HG03066 (cell line): ENCODE measurements at regions not wholly inside any gene's neighbourhood (a gene's known extent, or its start where the extent isn't known, plus 50 kb on each side); places are given as distances from the start of the nearest gene placed in this dataset.
A peak's percentile ranks its signal among the peaks of the same experiment; 100 is the strongest.
"Not testable (repeated sequence)": the region's sequence is repeated elsewhere in the genome, so short reads cannot be mapped to it uniquely, and the experiment has no call there.

Source experiments
- ATAC-seq: cut with Tn5 transposase; IDR thresholded peaks from one replicate; pipeline ENCODE4 v1.9.1; 2021; ENCODE audit warnings: low read depth; ENCODE audit not compliant: unreplicated experiment

- ATAC-seq, result no peak
Measured at GRCh38 chr1:67482733-67483482, 52.7 kb upstream of the SERBP1 start.

- ATAC-seq, result no peak
Measured at GRCh38 chr1:67484492-67484891, 54.3 kb upstream of the SERBP1 start.

- ATAC-seq, result no peak
Measured at GRCh38 chr1:67485046-67485811, 55.0 kb upstream of the SERBP1 start.

- no peak for ATAC-seq
Measured at GRCh38 chr1:67489643-67490042, 59.4 kb upstream of the SERBP1 start.

- no peak for ATAC-seq
Measured at GRCh38 chr1:67491280-67491679, 61.1 kb upstream of the SERBP1 start.

- no peak for ATAC-seq
Measured at GRCh38 chr1:67493148-67493547, 62.9 kb upstream of the SERBP1 start.

GRCh38 chr1:67495327-67495726 lies 65.1 kb upstream of the SERBP1 start:
- no peak for ATAC-seq

GRCh38 chr1:67496329-67496728 lies 66.1 kb upstream of the SERBP1 start:
- ATAC-seq, result no peak

GRCh38 chr1:67500413-67500959 lies 70.3 kb upstream of the SERBP1 start:
- peak; percentile 95 for ATAC-seq

GRCh38 chr1:67503974-67504373 lies 73.8 kb upstream of the SERBP1 start:
- no peak for ATAC-seq

GRCh38 chr1:67513392-67514294 lies 83.4 kb upstream of the SERBP1 start:
- ATAC-seq, result not testable (repeated sequence)

GRCh38 chr1:67514300-67514699 lies 84.1 kb upstream of the SERBP1 start:
- no peak for ATAC-seq

- no peak for ATAC-seq
Measured at GRCh38 chr1:67514786-67515185, 84.6 kb upstream of the SERBP1 start.

- no peak for ATAC-seq
Measured at GRCh38 chr1:67515324-67516080, 85.3 kb upstream of the SERBP1 start.

GRCh38 chr1:67517046-67517445 lies 86.8 kb upstream of the SERBP1 start:
- ATAC-seq, result no peak

GRCh38 chr1:67522001-67522441 lies 91.8 kb upstream of the SERBP1 start:
- ATAC-seq, result no peak

- ATAC-seq, result no peak
Measured at GRCh38 chr1:67522793-67523192, 92.6 kb upstream of the SERBP1 start.

GRCh38 chr1:67524143-67525052 lies 94.2 kb upstream of the SERBP1 start:
- no peak for ATAC-seq
